ENCODE measurements at regions not wholly inside any gene's neighbourhood (a gene's known extent, or its start where the extent isn't known, plus 50 kb on each side); places are given as distances from the start of the nearest gene placed in this dataset.

- no peak overlapping the region for H2AFZ ChIP-seq (ENCODE audit: low read depth, low read length)
- no peaks in the 10 kb centered on the region for H3K9me3 ChIP-seq (ENCODE audit: insufficient read depth, low read length, severe bottlenecking)
- TF ChIP-seq EZH2 (IDR thresholded peaks at IDR 0.05; ENCODE audit: borderline replicate concordance, low read depth, low read length, severe bottlenecking) (no peak), CTCF (IDR thresholded peaks at IDR 0.05; ENCODE audit: borderline replicate concordance, extremely low read depth, low read length, poor library complexity, severe bottlenecking) (no peak)
- DNase-seq (no peak), ATAC-seq (ENCODE audit: insufficient read depth, low read depth) (no peak)
- H3K4me1 ChIP-seq (ENCODE audit: insufficient read depth, low read length) = no peaks in the 10 kb centered on the region
- no peaks in the 10 kb centered on the region for H3K36me3 ChIP-seq (ENCODE audit: insufficient read depth, low read length)
- H3K79me2 ChIP-seq (ENCODE audit: insufficient read depth, low read length) = no peaks in the 10 kb centered on the region
- no peak overlapping the region for H3K4me3 ChIP-seq (ENCODE audit: low read depth in 1 of 2, low read length in 2 of 2)
- no peak overlapping the region for H3K4me2 ChIP-seq (ENCODE audit: insufficient read depth, low read length)
- no peaks in the 10 kb centered on the region for H3K27me3 ChIP-seq (ENCODE audit: insufficient read depth, low read length, poor library complexity)
- no peak overlapping the region for H3K27ac ChIP-seq (ENCODE audit: low read length)
- H4K20me1 ChIP-seq (ENCODE audit: insufficient read depth, low read length) = no peaks in the 10 kb centered on the region
- H3K9ac ChIP-seq (ENCODE audit: low read depth, low read length) = no peak overlapping the region
These were observed 1397.5 kb upstream of the CDH6 start for GRCh38 chr5:29796013-29796412.

DNA sequence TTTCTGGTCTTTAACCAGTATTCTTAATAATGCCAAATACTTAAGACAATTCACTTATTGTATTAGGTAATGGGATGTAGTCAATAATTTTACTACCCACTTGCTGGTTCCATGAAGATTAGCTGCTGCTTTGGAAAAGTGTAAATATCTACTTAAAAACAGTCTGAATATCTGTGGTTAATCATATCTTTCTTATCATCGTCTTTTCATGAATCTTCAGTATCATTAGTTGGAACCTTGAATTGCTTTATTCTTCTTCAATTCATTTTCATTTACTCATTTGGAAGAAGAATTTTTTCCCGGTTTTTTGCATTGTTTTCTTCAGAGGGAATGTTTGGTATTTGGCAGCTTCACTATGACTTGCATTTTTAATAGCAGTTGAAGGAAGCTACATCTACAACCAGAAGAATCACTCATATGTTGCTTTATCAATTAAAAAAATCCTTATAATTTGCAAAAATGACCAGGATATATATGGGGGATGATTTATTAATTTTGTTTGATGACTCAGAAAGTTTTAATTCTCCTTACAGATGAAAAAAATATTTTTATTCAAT lies 1398.3 kb upstream of the CDH6 start:
- no peak for DNase-seq
- H2AFZ ChIP-seq (ENCODE audit: low read depth, low read length) = no peak overlapping the region
- no peak overlapping the region for H3K27ac ChIP-seq (ENCODE audit: low read length)
- no peaks in the 10 kb centered on the region for H3K79me2 ChIP-seq (ENCODE audit: insufficient read depth, low read length)
- H3K27me3 ChIP-seq (ENCODE audit: insufficient read depth, low read length, poor library complexity) = no peaks in the 10 kb centered on the region
- H4K20me1 ChIP-seq (ENCODE audit: insufficient read depth, low read length) = no peaks in the 10 kb centered on the region
- H3K9ac ChIP-seq (ENCODE audit: low read depth, low read length) = no peak overlapping the region
- no peak overlapping the region for H3K4me3 ChIP-seq (ENCODE audit: low read depth in 1 of 2, low read length in 2 of 2)
- ATAC-seq (ENCODE audit: insufficient read depth, low read depth) = no peak
- no peak overlapping the region for H3K4me2 ChIP-seq (ENCODE audit: insufficient read depth, low read length)
- no peak for TF ChIP-seq CTCF (IDR thresholded peaks at IDR 0.05; ENCODE audit: borderline replicate concordance, extremely low read depth, low read length, poor library complexity, severe bottlenecking)
- TF ChIP-seq EZH2 (IDR thresholded peaks at IDR 0.05; ENCODE audit: borderline replicate concordance, low read depth, low read length, severe bottlenecking) = no peak
- H3K36me3 ChIP-seq (ENCODE audit: insufficient read depth, low read length) = no peaks in the 10 kb centered on the region
- no peaks in the 10 kb centered on the region for H3K9me3 ChIP-seq (ENCODE audit: insufficient read depth, low read length, severe bottlenecking)
- no peaks in the 10 kb centered on the region for H3K4me1 ChIP-seq (ENCODE audit: insufficient read depth, low read length)

DNA sequence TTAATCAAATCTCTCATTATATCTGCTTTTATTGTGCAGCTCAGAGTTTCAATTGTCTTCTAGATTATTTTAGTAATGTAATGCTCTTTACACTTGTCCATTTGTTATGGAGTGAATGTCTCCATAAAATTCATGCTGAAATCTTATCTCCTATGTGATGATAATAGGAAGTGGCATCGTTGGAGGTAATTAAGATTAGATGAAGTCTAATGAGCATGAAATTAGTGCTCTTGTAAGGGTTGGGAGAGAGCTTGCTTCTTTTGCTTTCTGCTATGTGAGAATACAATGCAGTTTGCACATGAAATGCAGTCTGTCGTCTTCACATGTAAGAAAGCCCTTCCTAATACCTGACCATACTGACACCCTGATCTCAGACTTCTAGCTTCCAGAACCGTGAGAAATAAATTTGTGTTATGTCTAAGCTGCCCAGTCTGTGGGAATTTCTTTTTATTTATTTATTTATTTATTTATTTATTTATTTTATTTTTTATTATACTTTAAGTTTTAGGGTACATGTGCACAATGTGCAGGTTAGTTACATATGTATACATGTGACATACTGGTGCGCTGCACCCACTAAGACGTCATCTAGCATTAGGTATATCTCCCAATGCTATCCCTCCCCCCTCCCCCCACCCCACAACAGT lies 1399.2 kb upstream of the CDH6 start:
- no peaks in the 10 kb centered on the region for H3K27me3 ChIP-seq (ENCODE audit: insufficient read depth, low read length, poor library complexity)
- no peak overlapping the region for H3K9ac ChIP-seq (ENCODE audit: low read depth, low read length)
- ATAC-seq (ENCODE audit: insufficient read depth, low read depth) (no peak), DNase-seq (no peak)
- H3K79me2 ChIP-seq (ENCODE audit: insufficient read depth, low read length) = no peaks in the 10 kb centered on the region
- H3K9me3 ChIP-seq (ENCODE audit: insufficient read depth, low read length, severe bottlenecking) = no peaks in the 10 kb centered on the region
- H4K20me1 ChIP-seq (ENCODE audit: insufficient read depth, low read length) = no peaks in the 10 kb centered on the region
- no peaks in the 10 kb centered on the region for H3K4me1 ChIP-seq (ENCODE audit: insufficient read depth, low read length)
- no peak overlapping the region for H3K4me3 ChIP-seq (ENCODE audit: low read depth in 1 of 2, low read length in 2 of 2)
- H2AFZ ChIP-seq (ENCODE audit: low read depth, low read length) = no peak overlapping the region
- H3K4me2 ChIP-seq (ENCODE audit: insufficient read depth, low read length) = no peak overlapping the region
- no peak for TF ChIP-seq EZH2 (IDR thresholded peaks at IDR 0.05; ENCODE audit: borderline replicate concordance, low read depth, low read length, severe bottlenecking)
- no peak for TF ChIP-seq CTCF (IDR thresholded peaks at IDR 0.05; ENCODE audit: borderline replicate concordance, extremely low read depth, low read length, poor library complexity, severe bottlenecking)
- H3K27ac ChIP-seq (ENCODE audit: low read length) = no peak overlapping the region
- no peaks in the 10 kb centered on the region for H3K36me3 ChIP-seq (ENCODE audit: insufficient read depth, low read length)

Data from DND-41 (cell line).